Activated T-cell treated with anti-CD3 and anti-CD28 coated beads, Interleukin-2, amount 50 U/mL, for 24 hours (primary cell): ENCODE measurements at regions not wholly inside any gene's neighbourhood (a gene's known extent, or its start where the extent isn't known, plus 50 kb on each side); places are given as distances from the start of the nearest gene placed in this dataset.
"Not testable (repeated sequence)": the region's sequence is repeated elsewhere in the genome, so short reads cannot be mapped to it uniquely, and the experiment has no call there.

Experiments
- DNase-seq: peaks from one replicate; pipeline ENCODE4 v3.0.0-alpha.2; 2020
- H3K27ac Mint-ChIP-seq: 2 replicates; pipeline ENCODE4 v1.8.0; 2020; ENCODE audit warnings: mild to moderate bottlenecking, mixed read lengths
- H3K27me3 Mint-ChIP-seq: 2 replicates; pipeline ENCODE4 v1.8.0; 2020; ENCODE audit warnings: mixed read lengths
- H3K36me3 Mint-ChIP-seq: 2 replicates; pipeline ENCODE4 v1.8.0; 2020; ENCODE audit warnings: low read depth, mixed read lengths
- H3K4me1 Mint-ChIP-seq: 2 replicates; pipeline ENCODE4 v1.8.0; 2020; ENCODE audit warnings: low read depth, mixed read lengths
- H3K4me3 Mint-ChIP-seq: 2 replicates; pipeline ENCODE4 v1.8.0; 2020; ENCODE audit warnings: mild to moderate bottlenecking, moderate library complexity, mixed read lengths
- H3K9me3 Mint-ChIP-seq: 2 replicates; pipeline ENCODE4 v1.8.0; 2020; ENCODE audit warnings: mixed read lengths

DNA sequence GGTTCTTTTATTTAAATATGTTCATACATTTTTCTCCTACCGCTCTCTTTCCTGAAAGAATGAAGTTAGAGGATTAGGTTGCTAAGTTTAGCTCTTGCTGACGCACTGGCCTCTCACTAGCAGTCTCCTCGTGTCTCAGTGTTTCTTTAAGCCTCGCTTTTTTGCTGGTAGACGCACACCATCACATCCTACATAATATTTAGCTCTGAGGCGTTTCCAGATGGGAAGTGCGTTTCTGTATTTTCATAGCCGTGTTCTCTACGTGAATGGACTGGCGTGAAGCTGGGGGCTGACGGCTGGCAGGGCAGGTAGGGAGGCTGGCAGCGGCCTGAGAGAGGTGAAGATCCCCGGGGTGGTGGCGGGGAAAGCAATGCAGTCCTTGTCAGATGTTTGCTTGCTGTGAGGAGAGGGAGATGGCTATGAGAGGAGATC lies 79.2 kb upstream of the SPRY4 start:
- Mint-ChIP-seq H3K36me3 (no peaks in the 10 kb centered on the region), H3K9me3 (no peaks in the 10 kb centered on the region), H3K4me3 (no peak overlapping the region), H3K4me1 (no peaks in the 10 kb centered on the region), H3K27ac (no peak overlapping the region), H3K27me3 (no peaks in the 10 kb centered on the region)
- DNase-seq = no peak

DNA sequence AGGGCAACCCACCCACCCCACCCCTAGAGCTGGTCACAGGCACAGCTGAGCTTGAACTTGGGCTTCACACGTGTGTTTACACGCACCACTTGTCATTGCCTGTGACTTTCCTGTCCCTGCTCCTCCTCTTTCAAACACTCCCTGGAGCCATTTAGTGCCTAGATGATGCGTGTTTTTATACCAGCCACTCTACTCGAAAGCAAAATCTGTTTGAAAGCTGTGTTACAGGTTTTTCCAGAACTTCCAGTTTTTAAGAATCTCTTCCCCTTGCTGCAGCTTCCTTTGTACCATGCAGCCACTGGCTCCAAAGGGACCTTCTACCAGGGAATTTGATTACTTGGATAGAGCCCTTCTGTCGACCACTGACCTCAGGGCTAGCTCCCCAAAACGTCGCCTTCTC lies 78.8 kb upstream of the SPRY4 start:
- H3K27me3 Mint-ChIP-seq = no peaks in the 10 kb centered on the region
- no peak overlapping the region for H3K4me3 Mint-ChIP-seq
- H3K4me1 Mint-ChIP-seq = no peaks in the 10 kb centered on the region
- no peak overlapping the region for H3K27ac Mint-ChIP-seq
- H3K36me3 Mint-ChIP-seq = no peaks in the 10 kb centered on the region
- DNase-seq = peak; percentile 3
- H3K9me3 Mint-ChIP-seq = no peaks in the 10 kb centered on the region

GRCh38 chr5:142402752-142403318 lies 78.0 kb upstream of the SPRY4 start:
- H3K27ac Mint-ChIP-seq = no peak overlapping the region
- no peak overlapping the region for H3K4me3 Mint-ChIP-seq
- no peaks in the 10 kb centered on the region for H3K36me3 Mint-ChIP-seq
- DNase-seq = no peak
- H3K9me3 Mint-ChIP-seq = no peaks in the 10 kb centered on the region
- H3K27me3 Mint-ChIP-seq = no peaks in the 10 kb centered on the region
- no peaks in the 10 kb centered on the region for H3K4me1 Mint-ChIP-seq

- Mint-ChIP-seq H3K27ac (no peak overlapping the region), H3K4me3 (no peak overlapping the region), H3K4me1 (no peaks in the 10 kb centered on the region), H3K9me3 (peaks cover 11% of the 10 kb centered on the region), H3K36me3 (no peaks in the 10 kb centered on the region), H3K27me3 (no peaks in the 10 kb centered on the region)
- DNase-seq = no peak
Observed at GRCh38 chr5:142400415-142400814, 75.6 kb upstream of the SPRY4 start.

DNA sequence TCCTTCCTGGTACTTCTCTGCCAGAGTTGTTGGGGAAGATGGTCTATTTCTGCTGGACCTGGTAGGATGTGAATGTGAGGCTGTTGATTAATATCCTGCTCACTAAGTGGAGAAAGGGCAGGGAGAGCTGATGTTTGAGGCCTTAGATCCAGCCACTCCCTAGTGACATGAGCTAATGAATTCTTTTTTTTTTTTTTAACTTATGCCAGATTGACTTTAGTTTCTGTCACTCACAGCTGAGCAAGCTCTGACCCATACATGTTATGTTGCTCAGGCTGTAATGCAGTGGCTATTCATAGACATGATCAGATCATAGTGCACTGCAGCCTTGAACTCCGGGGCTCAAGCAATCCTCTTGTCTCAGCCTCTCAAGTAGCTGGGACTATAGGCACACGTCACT lies 75.1 kb upstream of the SPRY4 start:
- no peaks in the 10 kb centered on the region for H3K36me3 Mint-ChIP-seq

GRCh38 chr5:142398730-142399055 lies 73.9 kb upstream of the SPRY4 start:
- no peaks in the 10 kb centered on the region for H3K36me3 Mint-ChIP-seq
- H3K27ac Mint-ChIP-seq = no peak overlapping the region
- no peaks in the 10 kb centered on the region for H3K27me3 Mint-ChIP-seq
- H3K9me3 Mint-ChIP-seq = peaks cover 14% of the 10 kb centered on the region
- H3K4me3 Mint-ChIP-seq = no peak overlapping the region
- H3K4me1 Mint-ChIP-seq = no peaks in the 10 kb centered on the region
- no peak for DNase-seq

More for the DNA sequence above, 75.1 kb upstream of the SPRY4 start:
- DNase-seq = no peak
- Mint-ChIP-seq H3K9me3 (peaks cover 14% of the 10 kb centered on the region), H3K27me3 (no peaks in the 10 kb centered on the region), H3K4me1 (no peaks in the 10 kb centered on the region), H3K4me3 (no peak overlapping the region), H3K27ac (no peak overlapping the region)

DNA sequence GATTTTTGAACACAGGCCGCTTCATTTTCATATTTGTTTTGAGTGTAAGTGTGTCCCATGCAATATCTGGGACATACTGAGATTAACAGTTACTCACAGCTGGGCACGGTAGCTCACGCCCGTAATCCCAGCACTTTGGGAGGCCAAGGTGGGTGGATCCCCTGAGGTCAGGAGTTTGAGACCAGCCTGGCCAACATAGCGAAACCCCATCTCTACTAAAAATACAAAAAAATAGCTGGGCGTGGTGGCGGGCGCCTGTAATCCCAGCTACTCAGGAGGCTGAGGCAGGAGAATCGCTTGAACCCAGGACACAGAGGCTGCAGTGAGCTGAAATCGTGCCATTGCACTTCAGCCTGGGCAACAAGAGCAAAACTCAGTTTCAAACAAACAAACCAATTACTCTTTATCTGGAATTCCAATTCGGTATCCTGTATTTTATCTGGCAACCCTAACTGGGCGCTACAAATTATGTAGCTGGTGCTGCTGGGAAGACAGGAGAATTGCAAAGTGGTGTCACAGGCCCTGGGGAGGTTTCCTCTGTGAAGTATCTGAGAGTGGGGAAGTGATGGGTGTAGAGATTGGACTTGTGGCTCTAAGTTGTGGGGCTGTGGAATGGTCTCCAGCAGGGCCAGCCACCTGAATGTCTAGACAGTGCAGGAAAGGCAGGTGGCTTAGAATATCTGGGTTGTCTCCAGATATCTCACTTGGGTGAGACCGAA lies 73.3 kb upstream of the SPRY4 start:
- not testable (repeated sequence) for H3K36me3 Mint-ChIP-seq, H3K27me3 Mint-ChIP-seq, H3K4me1 Mint-ChIP-seq, DNase-seq, H3K4me3 Mint-ChIP-seq, H3K27ac Mint-ChIP-seq
- H3K9me3 Mint-ChIP-seq = peaks cover 14% of the 10 kb centered on the region

- Mint-ChIP-seq H3K4me1 (no peaks in the 10 kb centered on the region), H3K27ac (no peak overlapping the region), H3K27me3 (no peaks in the 10 kb centered on the region), H3K36me3 (no peaks in the 10 kb centered on the region), H3K4me3 (no peak overlapping the region), H3K9me3 (peaks cover 14% of the 10 kb centered on the region)
- DNase-seq = no peak
Observed at GRCh38 chr5:142397178-142397577, 72.4 kb upstream of the SPRY4 start.

- Mint-ChIP-seq H3K4me1 (no peaks in the 10 kb centered on the region), H3K9me3 (peaks cover 14% of the 10 kb centered on the region), H3K4me3 (no peak overlapping the region), H3K27me3 (no peaks in the 10 kb centered on the region), H3K27ac (no peak overlapping the region), H3K36me3 (no peaks in the 10 kb centered on the region)
- no peak for DNase-seq
Observed at GRCh38 chr5:142396436-142397038, 71.7 kb upstream of the SPRY4 start.

DNA sequence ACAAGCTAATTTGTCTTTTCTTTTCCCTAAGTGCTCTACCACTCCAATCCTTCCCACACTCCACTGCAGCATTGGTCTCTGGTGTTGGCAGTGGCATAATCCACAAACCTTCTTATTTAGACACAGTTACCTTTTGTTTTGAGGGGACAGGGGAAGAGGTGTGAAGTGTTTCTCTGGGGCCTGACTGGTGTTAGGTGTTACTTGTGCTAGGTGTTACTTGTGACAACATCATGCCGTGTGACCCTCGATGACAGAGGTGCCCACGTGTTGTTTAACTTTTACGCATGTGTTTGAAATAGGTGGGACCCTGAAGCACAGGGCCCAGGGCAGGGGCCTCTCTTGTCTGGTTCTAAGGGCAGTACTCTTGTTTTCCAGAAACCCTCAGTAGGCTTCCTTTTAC lies 70.5 kb upstream of the SPRY4 start:
- Mint-ChIP-seq H3K9me3 (peaks cover 14% of the 10 kb centered on the region), H3K4me3 (no peak overlapping the region), H3K4me1 (no peaks in the 10 kb centered on the region), H3K27me3 (no peaks in the 10 kb centered on the region), H3K36me3 (no peaks in the 10 kb centered on the region), H3K27ac (no peak overlapping the region)
- no peak for DNase-seq

GRCh38 chr5:142391058-142391845 lies 66.4 kb upstream of the SPRY4 start:
- H3K36me3 Mint-ChIP-seq = no peaks in the 10 kb centered on the region
- no peak for DNase-seq
- H3K9me3 Mint-ChIP-seq = peaks cover 8% of the 10 kb centered on the region
- H3K27me3 Mint-ChIP-seq = no peaks in the 10 kb centered on the region
- peaks cover 10% of the 10 kb centered on the region for H3K4me1 Mint-ChIP-seq
- H3K4me3 Mint-ChIP-seq = no peak overlapping the region
- no peak overlapping the region for H3K27ac Mint-ChIP-seq

GRCh38 chr5:142390334-142390733 lies 65.5 kb upstream of the SPRY4 start:
- no peak overlapping the region for H3K4me3 Mint-ChIP-seq
- H3K36me3 Mint-ChIP-seq = no peaks in the 10 kb centered on the region
- H3K4me1 Mint-ChIP-seq = peaks cover 12% of the 10 kb centered on the region
- H3K27ac Mint-ChIP-seq = no peak overlapping the region
- peaks cover 4% of the 10 kb centered on the region for H3K9me3 Mint-ChIP-seq
- H3K27me3 Mint-ChIP-seq = no peaks in the 10 kb centered on the region
- DNase-seq = no peak

DNA sequence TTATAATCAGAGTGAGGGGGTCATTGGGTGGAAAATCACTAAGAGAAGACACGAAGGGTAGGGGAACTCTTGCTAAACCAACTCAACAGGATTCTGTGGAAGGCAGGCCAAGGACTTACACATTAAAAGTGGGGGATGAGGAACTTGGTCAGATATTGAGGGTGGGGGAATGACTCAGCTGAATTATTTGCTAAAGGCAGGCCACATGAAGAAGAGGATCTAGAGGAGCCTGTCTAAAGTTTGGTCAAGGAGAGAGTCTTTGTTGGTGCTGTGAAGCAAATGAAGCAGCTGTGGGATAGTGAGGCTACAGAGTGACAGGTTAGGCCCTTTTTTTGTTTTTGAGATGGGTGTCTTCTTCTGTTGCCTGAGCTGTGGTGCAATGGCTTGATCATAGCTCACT lies 63.9 kb upstream of the SPRY4 start:
- Mint-ChIP-seq H3K4me3 (no peak overlapping the region), H3K27me3 (no peaks in the 10 kb centered on the region), H3K4me1 (peaks cover 17% of the 10 kb centered on the region), H3K27ac (no peak overlapping the region), H3K36me3 (no peaks in the 10 kb centered on the region), H3K9me3 (no peaks in the 10 kb centered on the region)
- DNase-seq = no peak

- Mint-ChIP-seq H3K27me3 (no peaks in the 10 kb centered on the region), H3K4me3 (no peak overlapping the region), H3K36me3 (no peaks in the 10 kb centered on the region), H3K9me3 (no peaks in the 10 kb centered on the region), H3K4me1 (peaks cover 17% of the 10 kb centered on the region), H3K27ac (no peak overlapping the region)
- no peak for DNase-seq
Observed at GRCh38 chr5:142387024-142387682, 62.3 kb upstream of the SPRY4 start.
